Brain microvascular endothelial cell (primary cell): ENCODE measurements at regions not wholly inside any gene's neighbourhood (a gene's known extent, or its start where the extent isn't known, plus 50 kb on each side); places are given as distances from the start of the nearest gene placed in this dataset.

ENCODE experiments used
- DNase-seq: peaks from one replicate; pipeline ENCODE4 v3.0.0-alpha.2; 2020
- H3K27ac ChIP-seq: fragments of 250-450 bp; sonication (Bioruptor Pico); 2 replicates; pipeline ENCODE4 v1.5.1; 2020; ENCODE audit warnings: mild to moderate bottlenecking, moderate library complexity
- H3K27me3 ChIP-seq: fragments of 250-450 bp; sonication (Bioruptor Pico); replicated peaks from 2 replicates; pipeline ENCODE4 v1.5.1; 2020; ENCODE audit warnings: mild to moderate bottlenecking
- H3K36me3 ChIP-seq: fragments of 250-450 bp; sonication (Bioruptor Pico); replicated peaks from 2 replicates; pipeline ENCODE4 v1.5.1; 2020; ENCODE audit warnings: mild to moderate bottlenecking
- H3K4me3 ChIP-seq: 2 replicates; pipeline ENCODE4 v1.5.1; 2011; ENCODE audit warnings: low read depth, mild to moderate bottlenecking, control low read depth, low read length, moderate library complexity
- in situ Hi-C: cut with HindIII; loops from 2 replicates; pipeline ENCODE4 v1.10.0; 2017; ENCODE audit warnings: low sequenced_read_pairs, low pct_ligation_motif_present
- TF ChIP-seq, protein P1 (sequence below): IDR thresholded peaks from 2 replicates; pipeline ENCODE4 v1.5.1; 2011; ENCODE audit warnings: low read depth, mild to moderate bottlenecking, moderate library complexity, low read length, control low read depth, inconsistent platforms; ENCODE audit errors: missing control alignments

DNA sequence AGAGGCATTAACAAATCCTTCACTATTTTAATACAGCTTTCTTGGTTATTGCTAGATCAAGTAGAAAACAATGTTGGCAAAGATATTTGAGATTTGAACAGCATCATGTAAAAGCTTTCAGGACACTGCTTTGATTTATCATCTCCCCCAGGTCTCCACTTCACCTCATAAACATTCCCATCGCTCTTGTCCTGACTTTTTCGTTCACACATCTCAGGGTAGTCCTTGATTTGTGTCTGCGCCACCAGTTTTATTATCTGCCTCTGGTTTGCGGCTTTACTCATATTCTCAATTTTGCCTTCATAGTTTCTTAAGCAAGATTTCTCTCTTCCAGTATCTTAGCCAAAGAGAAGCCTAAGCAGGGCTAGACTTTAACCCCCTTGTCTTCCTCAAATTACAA, 63.5 kb upstream of the ROR1 start:
- TF ChIP-seq, protein P1, sequence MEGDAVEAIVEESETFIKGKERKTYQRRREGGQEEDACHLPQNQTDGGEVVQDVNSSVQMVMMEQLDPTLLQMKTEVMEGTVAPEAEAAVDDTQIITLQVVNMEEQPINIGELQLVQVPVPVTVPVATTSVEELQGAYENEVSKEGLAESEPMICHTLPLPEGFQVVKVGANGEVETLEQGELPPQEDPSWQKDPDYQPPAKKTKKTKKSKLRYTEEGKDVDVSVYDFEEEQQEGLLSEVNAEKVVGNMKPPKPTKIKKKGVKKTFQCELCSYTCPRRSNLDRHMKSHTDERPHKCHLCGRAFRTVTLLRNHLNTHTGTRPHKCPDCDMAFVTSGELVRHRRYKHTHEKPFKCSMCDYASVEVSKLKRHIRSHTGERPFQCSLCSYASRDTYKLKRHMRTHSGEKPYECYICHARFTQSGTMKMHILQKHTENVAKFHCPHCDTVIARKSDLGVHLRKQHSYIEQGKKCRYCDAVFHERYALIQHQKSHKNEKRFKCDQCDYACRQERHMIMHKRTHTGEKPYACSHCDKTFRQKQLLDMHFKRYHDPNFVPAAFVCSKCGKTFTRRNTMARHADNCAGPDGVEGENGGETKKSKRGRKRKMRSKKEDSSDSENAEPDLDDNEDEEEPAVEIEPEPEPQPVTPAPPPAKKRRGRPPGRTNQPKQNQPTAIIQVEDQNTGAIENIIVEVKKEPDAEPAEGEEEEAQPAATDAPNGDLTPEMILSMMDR: no peak
- Histone ChIP-seq H3K27me3 (no peaks in the 10 kb centered on the region), H3K27ac (no peak overlapping the region), H3K4me3 (no peak overlapping the region), H3K36me3 (no peaks in the 10 kb centered on the region)
- no peak for DNase-seq
- in situ Hi-C loops: no loop called here

- Histone ChIP-seq H3K27ac (no peak overlapping the region), H3K27me3 (no peaks in the 10 kb centered on the region), H3K36me3 (no peaks in the 10 kb centered on the region), H3K4me3 (no peak overlapping the region)
- TF ChIP-seq, protein P1: no peak
- no peak for DNase-seq
- in situ Hi-C loops: no loop called here
Observed at GRCh38 chr1:63710761-63711380, 62.9 kb upstream of the ROR1 start.

GRCh38 chr1:63713041-63713440, 60.8 kb upstream of the ROR1 start:
- H3K27me3 ChIP-seq: no peaks in the 10 kb centered on the region
- no peaks in the 10 kb centered on the region for H3K36me3 ChIP-seq
- H3K4me3 ChIP-seq: no peak overlapping the region
- in situ Hi-C loops: no loop called here
- no peak for DNase-seq
- no peak overlapping the region for H3K27ac ChIP-seq
- TF ChIP-seq, protein P1: no peak

DNA sequence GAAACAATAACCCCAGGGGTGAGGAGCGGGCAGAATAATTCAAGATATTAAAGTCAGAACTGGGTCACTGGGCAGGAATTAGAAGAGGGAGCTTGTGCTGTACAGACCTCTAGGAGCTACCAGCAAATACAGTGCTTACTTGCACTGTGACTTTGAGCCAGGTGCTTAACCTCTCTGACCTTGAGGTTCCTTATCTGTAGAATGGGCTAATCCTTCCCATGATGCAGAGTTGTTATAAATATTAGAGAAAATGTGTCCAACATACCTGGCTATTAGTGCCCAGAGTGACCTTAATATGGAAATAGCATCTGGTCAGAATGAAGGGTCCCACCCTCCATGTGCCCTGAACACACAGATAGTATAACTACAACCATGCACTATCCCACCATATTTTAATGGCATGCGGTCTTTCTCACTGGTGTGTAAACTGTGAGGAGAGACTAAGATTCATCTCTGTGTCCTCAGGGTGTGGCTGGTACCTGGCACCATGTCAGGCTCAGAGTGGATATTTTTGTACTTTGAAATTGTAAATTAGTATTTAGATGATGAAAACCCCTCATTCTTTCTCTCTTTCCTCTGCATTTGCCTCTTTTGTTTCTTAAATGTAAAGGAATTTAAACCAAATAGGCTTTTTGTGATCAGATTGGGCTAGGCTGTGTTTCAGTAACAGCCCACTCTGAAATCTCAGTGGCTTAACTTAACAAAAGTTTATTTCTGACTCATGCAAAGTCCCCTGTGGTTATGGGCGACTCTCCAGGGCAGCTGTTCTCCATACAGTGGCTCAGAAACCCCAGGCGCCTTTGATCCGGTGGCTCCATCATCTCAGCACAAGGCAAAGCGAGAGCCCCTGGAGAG, 60.0 kb upstream of the ROR1 start:
- in situ Hi-C loops: no loop called here
- Histone ChIP-seq H3K27me3 (no peaks in the 10 kb centered on the region), H3K4me3 (no peak overlapping the region), H3K36me3 (no peaks in the 10 kb centered on the region), H3K27ac (no peak overlapping the region)
- DNase-seq: peak; percentile 90
- TF ChIP-seq, protein P1: no peak

DNA sequence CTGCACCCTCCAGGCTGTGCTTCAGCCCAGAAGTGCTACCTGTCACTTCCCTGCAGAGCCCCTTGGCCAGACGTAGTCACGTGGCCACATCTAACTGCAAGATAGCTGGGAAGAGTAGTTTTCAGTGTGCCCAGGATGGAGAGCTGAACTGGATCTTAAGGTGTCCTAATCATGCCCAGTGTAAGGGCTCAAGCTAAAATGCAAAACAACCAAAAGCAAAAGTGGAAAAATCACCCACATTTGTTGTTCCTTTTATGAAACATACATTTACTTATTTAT, 59.4 kb upstream of the ROR1 start:
- in situ Hi-C loops: no loop called here

More for the DNA sequence above, 59.4 kb upstream of the ROR1 start:
- no peak overlapping the region for H3K27ac ChIP-seq
- no peaks in the 10 kb centered on the region for H3K27me3 ChIP-seq
- TF ChIP-seq, protein P1: no peak
- no peaks in the 10 kb centered on the region for H3K36me3 ChIP-seq
- DNase-seq: no peak
- no peak overlapping the region for H3K4me3 ChIP-seq
